MM.1S (cell line): ENCODE measurements at regions not wholly inside any gene's neighbourhood (a gene's known extent, or its start where the extent isn't known, plus 50 kb on each side); places are given as distances from the start of the nearest gene placed in this dataset.

Source experiments
- DNase-seq: peaks from one replicate; pipeline ENCODE4 v3.0.0-alpha.2; 2015
- H2AFZ ChIP-seq: fragments of 300-600 bp; sonication (generic); 2 replicates; pipeline ENCODE4 v1.6.0; 2016; ENCODE audit warnings: antibody characterized with exemption, low read length
- H3F3A ChIP-seq: fragments of 300-600 bp; sonication (generic); 2 replicates; pipeline ENCODE4 v1.6.1; 2016; ENCODE audit warnings: mild to moderate bottlenecking, antibody characterized with exemption, low read length, moderate library complexity, mixed read lengths; ENCODE audit not compliant: insufficient read depth
- H3K27ac ChIP-seq: fragments of 300-600 bp; sonication (generic); 2 replicates; pipeline ENCODE4 v1.5.1; 2016; ENCODE audit warnings: mild to moderate bottlenecking, low read length
- H3K27me3 ChIP-seq: fragments of 300-600 bp; sonication (generic); replicated peaks from 2 replicates; pipeline ENCODE4 v1.6.0; 2016; ENCODE audit warnings: low read length; ENCODE audit not compliant: insufficient read depth
- H3K36me3 ChIP-seq: fragments of 300-600 bp; sonication (generic); replicated peaks from 2 replicates; pipeline ENCODE4 v1.6.1; 2016; ENCODE audit warnings: mild to moderate bottlenecking, low read length, mixed read lengths; ENCODE audit not compliant: insufficient read depth
- H3K4me1 ChIP-seq: fragments of 300-600 bp; sonication (generic); 2 replicates; pipeline ENCODE4 v1.6.1; 2016; ENCODE audit warnings: low read length, mixed read lengths
- H3K4me2 ChIP-seq: fragments of 300-600 bp; sonication (generic); 2 replicates; pipeline ENCODE4 v1.6.0; 2016; ENCODE audit warnings: low read depth, low read length
- H3K4me3 ChIP-seq: fragments of 300-600 bp; sonication (generic); 2 replicates; pipeline ENCODE4 v1.5.1; 2016; ENCODE audit warnings: low read length, mixed read lengths
- H3K79me2 ChIP-seq: fragments of 300-600 bp; sonication (generic); 2 replicates; pipeline ENCODE4 v1.6.1; 2016; ENCODE audit warnings: mixed run types, low read length, mixed read lengths
- H3K9ac ChIP-seq: fragments of 300-600 bp; sonication (generic); 2 replicates; pipeline ENCODE4 v1.6.1; 2016; ENCODE audit warnings: low read length, mixed read lengths
- H3K9me2 ChIP-seq: fragments of 300-600 bp; sonication (generic); replicated peaks from 2 replicates; pipeline ENCODE4 v1.6.1; 2016; ENCODE audit warnings: mild to moderate bottlenecking, low read length, mixed read lengths; ENCODE audit not compliant: insufficient read depth
- H3K9me3 ChIP-seq: fragments of 300-600 bp; sonication (generic); replicated peaks from 2 replicates; pipeline ENCODE4 v1.6.1; 2016; ENCODE audit warnings: mild to moderate bottlenecking, low read length, mixed read lengths; ENCODE audit not compliant: insufficient read depth
- H4K20me1 ChIP-seq: fragments of 300-600 bp; sonication (generic); 2 replicates; pipeline ENCODE4 v1.6.1; 2016; ENCODE audit warnings: mild to moderate bottlenecking, low read length, moderate library complexity, mixed read lengths; ENCODE audit not compliant: insufficient read depth
- EZH2 ChIP-seq: fragments of 300-600 bp; sonication (generic); optimal IDR thresholded peaks from 2 replicates; pipeline ENCODE3; 2017; ENCODE audit warnings: low read depth, mild to moderate bottlenecking, antibody characterized with exemption, low read length, mixed read lengths
- EZH2phosphoT487 ChIP-seq: fragments of 300-600 bp; sonication (generic); IDR thresholded peaks from 2 replicates; pipeline ENCODE4 v1.6.1; 2018; ENCODE audit warnings: antibody characterized with exemption, low read length
- TF ChIP-seq, protein P1 (sequence below): fragments of 300-600 bp; sonication (generic); IDR thresholded peaks from 2 replicates; pipeline ENCODE4 v1.5.1; 2016; ENCODE audit warnings: antibody characterized with exemption, low read length, mixed read lengths

DNA sequence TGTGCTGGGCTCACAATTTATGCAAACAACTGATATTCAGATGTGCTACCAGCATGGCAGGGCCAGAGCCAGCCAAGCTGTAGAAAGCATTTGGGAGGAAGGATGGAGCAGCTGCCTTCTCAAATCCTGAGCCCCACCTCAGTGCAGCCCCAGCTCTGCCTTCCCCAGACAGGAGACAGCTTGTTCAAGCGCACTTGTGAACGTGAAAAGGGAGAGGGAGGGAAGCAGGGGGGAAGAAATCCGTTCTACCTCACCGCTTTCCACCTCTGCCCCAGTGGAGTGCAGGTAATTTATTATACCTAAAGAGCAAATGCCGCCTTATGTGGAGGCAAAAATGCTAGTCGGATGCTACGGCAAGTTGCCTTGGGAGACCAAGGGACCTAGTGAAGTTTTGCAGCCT lies 66.0 kb upstream of the SLC14A2 start:
- DNase-seq, result no peak
- H3K27me3 ChIP-seq, result no peaks in the 10 kb centered on the region

DNA sequence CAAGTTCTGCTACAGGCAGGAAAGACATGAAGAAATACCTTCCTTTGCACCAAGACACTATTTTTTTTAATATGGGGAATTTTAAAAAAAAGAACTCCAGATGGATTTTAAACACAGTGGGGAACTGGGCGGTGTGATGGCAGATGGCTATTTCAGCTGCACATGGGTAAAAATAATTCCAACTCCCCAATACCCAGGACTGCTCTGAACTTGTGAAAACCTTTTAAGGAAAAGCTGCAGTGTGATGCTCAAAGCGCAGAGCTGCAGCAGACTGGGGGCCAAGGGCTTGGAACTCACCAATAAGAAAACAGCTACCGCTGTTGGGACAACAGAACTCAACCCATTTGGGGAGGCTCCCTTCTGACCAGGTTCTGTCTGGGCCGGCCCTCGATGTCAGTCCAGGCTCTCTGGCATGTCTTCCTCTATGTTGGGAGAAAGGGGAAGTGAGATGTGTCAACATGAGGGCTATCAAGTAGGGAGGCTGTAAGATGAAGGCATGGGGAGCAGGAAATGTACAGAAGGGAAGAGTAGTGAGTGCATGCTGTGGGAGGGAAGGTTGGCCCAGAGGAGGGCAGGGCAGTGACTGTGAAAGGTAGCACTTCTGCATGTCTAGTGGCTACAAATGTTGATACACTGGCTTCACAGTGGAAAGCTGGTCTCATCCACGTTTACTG lies 64.0 kb upstream of the SLC14A2 start:
- no peaks in the 10 kb centered on the region for H3K9me3 ChIP-seq
- H3K36me3 ChIP-seq, result no peaks in the 10 kb centered on the region
- H3K9ac ChIP-seq, result no peak overlapping the region
- no peaks in the 10 kb centered on the region for H3K4me1 ChIP-seq
- no peaks in the 10 kb centered on the region for H3K79me2 ChIP-seq
- H3F3A ChIP-seq, result no peaks in the 10 kb centered on the region
- H2AFZ ChIP-seq, result no peak overlapping the region
- no peaks in the 10 kb centered on the region for H3K27me3 ChIP-seq
- no peak overlapping the region for H3K4me3 ChIP-seq
- H4K20me1 ChIP-seq, result no peaks in the 10 kb centered on the region
- DNase-seq, result no peak
- TF ChIP-seq, protein P1, sequence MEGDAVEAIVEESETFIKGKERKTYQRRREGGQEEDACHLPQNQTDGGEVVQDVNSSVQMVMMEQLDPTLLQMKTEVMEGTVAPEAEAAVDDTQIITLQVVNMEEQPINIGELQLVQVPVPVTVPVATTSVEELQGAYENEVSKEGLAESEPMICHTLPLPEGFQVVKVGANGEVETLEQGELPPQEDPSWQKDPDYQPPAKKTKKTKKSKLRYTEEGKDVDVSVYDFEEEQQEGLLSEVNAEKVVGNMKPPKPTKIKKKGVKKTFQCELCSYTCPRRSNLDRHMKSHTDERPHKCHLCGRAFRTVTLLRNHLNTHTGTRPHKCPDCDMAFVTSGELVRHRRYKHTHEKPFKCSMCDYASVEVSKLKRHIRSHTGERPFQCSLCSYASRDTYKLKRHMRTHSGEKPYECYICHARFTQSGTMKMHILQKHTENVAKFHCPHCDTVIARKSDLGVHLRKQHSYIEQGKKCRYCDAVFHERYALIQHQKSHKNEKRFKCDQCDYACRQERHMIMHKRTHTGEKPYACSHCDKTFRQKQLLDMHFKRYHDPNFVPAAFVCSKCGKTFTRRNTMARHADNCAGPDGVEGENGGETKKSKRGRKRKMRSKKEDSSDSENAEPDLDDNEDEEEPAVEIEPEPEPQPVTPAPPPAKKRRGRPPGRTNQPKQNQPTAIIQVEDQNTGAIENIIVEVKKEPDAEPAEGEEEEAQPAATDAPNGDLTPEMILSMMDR, result no peak
- TF ChIP-seq EZH2, result no peak
- TF ChIP-seq EZH2phosphoT487, result no peak
- no peaks in the 10 kb centered on the region for H3K9me2 ChIP-seq
- H3K4me2 ChIP-seq, result no peak overlapping the region
- H3K27ac ChIP-seq, result no peak overlapping the region

More for the DNA sequence above, 66.0 kb upstream of the SLC14A2 start:
- H3K79me2 ChIP-seq, result no peaks in the 10 kb centered on the region
- no peaks in the 10 kb centered on the region for H3K9me2 ChIP-seq
- TF ChIP-seq EZH2phosphoT487 (no peak), EZH2 (no peak)
- TF ChIP-seq, protein P1, result no peak
- no peak overlapping the region for H3K4me2 ChIP-seq
- H3K9ac ChIP-seq, result no peak overlapping the region
- no peaks in the 10 kb centered on the region for H3F3A ChIP-seq
- no peaks in the 10 kb centered on the region for H4K20me1 ChIP-seq
- no peaks in the 10 kb centered on the region for H3K9me3 ChIP-seq
- no peak overlapping the region for H2AFZ ChIP-seq
- no peak overlapping the region for H3K4me3 ChIP-seq
- H3K27ac ChIP-seq, result no peak overlapping the region
- no peaks in the 10 kb centered on the region for H3K36me3 ChIP-seq
- no peaks in the 10 kb centered on the region for H3K4me1 ChIP-seq

DNA sequence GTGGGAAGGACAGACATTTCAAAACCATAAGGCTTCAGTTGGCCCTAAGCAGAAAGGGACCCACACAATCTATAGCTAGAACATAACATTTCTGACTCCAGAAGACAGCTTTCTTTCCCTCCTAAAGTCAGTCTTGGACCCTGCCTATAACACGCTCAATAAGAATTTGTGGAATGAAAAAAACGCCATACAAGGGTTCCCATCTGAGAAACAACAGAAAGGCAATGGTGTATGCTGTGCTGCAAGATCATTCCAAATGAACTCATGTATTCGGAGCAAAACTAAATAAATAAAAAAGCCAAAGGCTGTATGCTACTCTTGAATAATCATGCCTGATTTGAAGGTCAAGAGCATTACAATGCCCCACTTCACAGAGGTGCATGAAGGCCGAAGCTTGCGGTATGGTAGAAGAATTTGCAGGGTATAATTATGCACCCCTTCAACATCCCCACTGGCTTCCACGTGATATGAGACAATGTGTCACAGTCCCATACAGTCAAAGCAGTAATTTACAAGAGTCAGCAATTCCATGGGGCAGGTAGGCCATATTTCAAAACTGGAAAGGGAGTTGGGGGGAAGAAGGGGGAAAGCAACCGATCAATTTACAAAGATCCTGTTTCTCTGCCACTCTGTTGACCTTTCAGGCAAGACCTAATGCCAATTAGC lies 61.4 kb upstream of the SLC14A2 start:
- Histone ChIP-seq H3K27me3 (no peaks in the 10 kb centered on the region), H3K4me2 (no peak overlapping the region), H3K79me2 (no peaks in the 10 kb centered on the region), H3K36me3 (no peaks in the 10 kb centered on the region), H3K9me3 (no peaks in the 10 kb centered on the region), H3F3A (no peaks in the 10 kb centered on the region), H3K4me1 (no peaks in the 10 kb centered on the region), H3K27ac (no peak overlapping the region), H2AFZ (no peak overlapping the region), H4K20me1 (no peaks in the 10 kb centered on the region), H3K4me3 (no peak overlapping the region), H3K9me2 (no peaks in the 10 kb centered on the region), H3K9ac (no peak overlapping the region)
- DNase-seq, result no peak
- TF ChIP-seq EZH2phosphoT487 (no peak), EZH2 (no peak)
- TF ChIP-seq, protein P1, result no peak
